GM12873 (cell line): ENCODE measurements at regions not wholly inside any gene's neighbourhood (a gene's known extent, or its start where the extent isn't known, plus 50 kb on each side); places are given as distances from the start of the nearest gene placed in this dataset.
A peak's percentile ranks its signal among the peaks of the same experiment; 100 is the strongest.

Experiments used
- CTCF ChIP-seq: IDR thresholded peaks from 2 replicates; pipeline ENCODE4 v1.5.1; 2012; ENCODE audit warnings: low read depth, mild to moderate bottlenecking, moderate library complexity, low read length, control low read depth; ENCODE audit not compliant: insufficient read depth; ENCODE audit errors: missing control alignments

DNA sequence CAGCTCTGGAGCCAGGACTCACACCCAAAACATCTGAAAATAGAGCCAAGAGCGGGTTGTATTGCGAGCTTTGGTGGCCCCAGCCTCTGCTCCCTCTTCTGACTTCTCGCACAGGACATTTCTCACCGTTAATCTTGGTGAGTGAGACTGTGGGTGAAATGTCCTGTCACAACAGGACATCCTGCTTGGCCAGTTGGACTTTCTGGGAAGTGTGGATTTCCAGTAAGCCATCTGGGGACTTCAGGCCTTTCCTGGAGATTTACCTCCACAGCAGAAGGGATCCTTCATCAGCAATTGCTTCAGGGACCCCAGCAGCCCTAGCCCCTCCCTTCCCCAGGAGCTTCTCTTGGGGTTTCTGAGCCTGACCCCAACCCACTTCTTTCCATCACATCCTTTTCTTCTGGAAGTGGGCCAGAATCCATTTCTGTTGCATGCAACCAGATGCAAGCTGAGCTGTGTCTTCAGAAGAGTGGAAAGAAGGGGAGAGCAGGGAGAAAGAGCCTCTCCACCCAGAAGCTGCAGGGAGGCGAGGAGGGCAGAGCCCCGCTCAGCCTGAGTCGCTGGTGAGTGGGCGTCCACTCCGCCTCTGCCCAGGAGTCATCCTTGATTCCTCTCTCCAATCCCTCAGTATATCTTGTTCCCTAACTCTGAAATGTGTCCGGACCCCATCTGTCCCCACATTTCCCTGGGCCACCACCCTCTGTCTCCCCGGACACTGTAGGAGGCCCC lies 50.3 kb upstream of the GADD45G start:
- TF ChIP-seq CTCF, result no peak

DNA sequence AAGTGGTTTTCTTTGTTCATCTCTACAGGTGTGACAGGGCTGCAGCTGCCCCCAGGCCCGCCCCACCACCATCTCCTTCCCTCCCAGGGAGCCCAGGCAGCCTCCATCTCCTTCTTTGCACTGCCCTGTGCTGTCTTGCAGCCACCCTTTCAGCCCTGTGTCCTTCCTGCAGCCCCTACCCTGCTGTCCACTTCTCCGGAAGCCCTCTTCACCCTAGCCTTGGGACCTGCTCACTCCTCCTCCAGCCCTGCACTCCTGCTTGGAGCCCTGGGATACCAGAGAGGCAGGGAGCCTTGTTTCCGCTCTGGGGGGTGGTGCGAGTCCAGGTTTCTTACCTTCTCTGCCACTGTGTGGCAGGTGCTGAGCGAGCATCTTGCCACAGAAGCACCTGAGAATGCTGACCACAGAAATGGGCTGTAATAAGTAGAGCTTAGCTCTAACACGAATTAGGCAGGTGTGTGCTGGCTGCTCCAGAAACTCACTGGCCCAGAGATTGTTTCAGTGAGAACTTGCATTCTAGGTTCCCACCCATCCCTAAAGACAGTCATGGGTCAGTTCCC lies 51.3 kb upstream of the GADD45G start:
- TF ChIP-seq CTCF, result no peak

GRCh38 chr9:89550346-89550927 lies 52.5 kb upstream of the SEMA4D start:
- no peak for TF ChIP-seq CTCF

- TF ChIP-seq CTCF, result peak; percentile 92
These were observed 51.2 kb upstream of the SEMA4D start for GRCh38 chr9:89549031-89549644.

DNA sequence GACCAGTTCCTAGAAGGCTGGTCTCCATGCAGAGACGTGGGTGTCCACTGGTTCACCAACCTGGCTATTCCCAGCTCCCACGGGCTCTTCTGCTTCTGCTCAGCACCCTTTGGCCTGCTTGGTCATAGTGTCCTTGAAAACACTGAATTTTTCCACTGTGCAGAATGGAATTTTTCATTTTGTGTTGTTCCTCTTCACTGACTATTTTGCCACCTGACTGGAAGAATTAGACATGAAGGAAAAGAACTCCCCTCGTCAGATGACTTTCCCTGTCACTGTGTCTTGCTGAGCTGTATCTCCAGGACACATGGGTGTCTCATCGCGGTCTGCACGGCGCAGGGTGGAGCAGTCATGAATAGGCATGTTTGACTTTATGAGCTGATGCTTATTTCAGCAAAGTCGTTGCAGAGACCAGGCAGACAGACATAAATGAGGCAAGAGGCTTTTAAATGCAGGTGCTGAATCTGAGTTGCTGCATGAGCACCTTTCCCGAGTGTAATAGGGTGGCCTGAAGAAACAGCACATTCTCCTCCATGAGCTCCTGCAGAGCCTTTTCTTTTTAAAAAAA lies 50.2 kb upstream of the SEMA4D start:
- TF ChIP-seq CTCF, result no peak
